ENCODE measurements at regions not wholly inside any gene's neighbourhood (a gene's known extent, or its start where the extent isn't known, plus 50 kb on each side); places are given as distances from the start of the nearest gene placed in this dataset.
A peak's percentile ranks its signal among the peaks of the same experiment; 100 is the strongest.

- no peak for DNase-seq
These were observed 52.0 kb upstream of the NPTX2 start for GRCh38 chr7:98565103-98565502.

GRCh38 chr7:98562871-98563495 is 54.1 kb upstream of the NPTX2 start:
- DNase-seq, result no peak

GRCh38 chr7:98562381-98562823 is 54.7 kb upstream of the NPTX2 start:
- no peak for DNase-seq

GRCh38 chr7:98559958-98560357 is 57.1 kb upstream of the NPTX2 start:
- no peak for DNase-seq

- DNase-seq, result no peak
These were observed 57.9 kb upstream of the NPTX2 start for GRCh38 chr7:98559219-98559618.

GRCh38 chr7:98557538-98558031 is 59.5 kb upstream of the NPTX2 start:
- DNase-seq, result no peak

GRCh38 chr7:98556288-98556687 is 60.8 kb upstream of the NPTX2 start:
- DNase-seq, result no peak

- no peak for DNase-seq
These were observed 61.7 kb upstream of the NPTX2 start for GRCh38 chr7:98555403-98555802.

GRCh38 chr7:98553666-98554065 is 63.4 kb upstream of the NPTX2 start:
- DNase-seq, result no peak

GRCh38 chr7:98551611-98552273 is 65.3 kb upstream of the NPTX2 start:
- no peak for DNase-seq

- DNase-seq, result peak; percentile 24
These were observed 68.1 kb upstream of the NPTX2 start for GRCh38 chr7:98548971-98549370.

GRCh38 chr7:98548370-98548769 is 68.7 kb upstream of the NPTX2 start:
- no peak for DNase-seq

GRCh38 chr7:98541101-98541500 is 76.0 kb upstream of the NPTX2 start:
- no peak for DNase-seq

- no peak for DNase-seq
These were observed 77.2 kb upstream of the NPTX2 start for GRCh38 chr7:98539865-98540264.

GRCh38 chr7:98536803-98537202 is 80.3 kb upstream of the NPTX2 start:
- DNase-seq, result no peak

GRCh38 chr7:98534493-98534892 is 82.6 kb upstream of the NPTX2 start:
- no peak for DNase-seq

GRCh38 chr7:98531717-98532116 is 85.4 kb upstream of the NPTX2 start:
- no peak for DNase-seq

- DNase-seq, result no peak
These were observed 89.0 kb upstream of the NPTX2 start for GRCh38 chr7:98528079-98528478.

- no peak for DNase-seq
These were observed 91.0 kb upstream of the NPTX2 start for GRCh38 chr7:98526059-98526458.

- DNase-seq, result no peak
These were observed 95.9 kb upstream of the NPTX2 start for GRCh38 chr7:98521089-98521692.

- peak; percentile 19 for DNase-seq
These were observed 96.6 kb upstream of the NPTX2 start for GRCh38 chr7:98520356-98520951.

GRCh38 chr7:98518159-98518947 is 98.7 kb upstream of the NPTX2 start:
- no peak for DNase-seq

- DNase-seq, result no peak
These were observed 101.9 kb upstream of the NPTX2 start for GRCh38 chr7:98515201-98515600.

Measured in hematopoietic multipotent progenitor cell treated with erythropoietin and hydrocortisone succinate and interleukin-3 and kit ligand, for 4 days (in vitro differentiated cells).